ENCODE measurements at regions not wholly inside any gene's neighbourhood (a gene's known extent, or its start where the extent isn't known, plus 50 kb on each side); places are given as distances from the start of the nearest gene placed in this dataset.
"Not testable (repeated sequence)": the region's sequence is repeated elsewhere in the genome, so short reads cannot be mapped to it uniquely, and the experiment has no call there.

DNA sequence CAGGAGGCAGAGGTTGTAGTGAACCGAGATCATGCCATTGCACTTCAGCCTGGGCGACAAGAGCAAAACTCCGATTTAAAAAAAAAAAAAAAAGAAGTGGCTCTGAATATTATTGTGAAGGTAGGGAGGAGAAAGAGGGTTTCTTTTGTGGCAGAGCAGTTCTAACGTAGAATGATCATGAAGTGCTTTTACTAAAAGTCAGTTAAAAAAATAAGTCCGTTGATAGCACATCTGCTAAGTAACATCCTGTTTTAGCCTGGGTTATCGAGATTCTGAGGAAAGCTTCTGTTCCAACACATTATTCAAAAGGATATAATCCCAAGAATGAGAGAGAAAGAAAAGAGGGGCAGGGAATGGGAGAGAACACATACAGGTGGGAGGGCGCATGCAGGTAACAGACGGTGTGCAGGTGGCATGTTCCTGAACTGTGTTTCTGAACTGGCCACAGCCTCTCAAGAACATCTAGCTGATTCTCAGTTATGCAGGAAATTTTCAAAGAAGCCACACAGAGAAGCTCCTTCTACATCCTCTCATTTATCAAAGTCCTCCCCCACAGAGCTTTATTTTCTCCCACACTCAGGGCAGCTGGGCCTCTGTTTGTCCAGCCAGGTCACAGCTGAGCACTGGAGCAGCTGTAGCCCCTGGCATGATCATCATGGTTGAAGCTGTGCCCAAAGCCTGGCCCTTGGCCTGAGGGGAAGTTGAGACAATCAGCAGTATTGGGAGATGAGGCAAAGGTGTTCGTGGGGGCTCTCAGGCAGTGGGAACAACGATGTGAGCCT, 342.3 kb downstream of the ZNF674 start:
- no peak for TF ChIP-seq PAX5 (IDR thresholded peaks at IDR 0.05; ENCODE audit: insufficient read depth, low read length, severe bottlenecking)
- TF ChIP-seq SPI1 (IDR thresholded peaks at IDR 0.05; ENCODE audit: low read depth, low read length) = no peak
- no peak for TF ChIP-seq TAF1 (IDR thresholded peaks at IDR 0.05; ENCODE audit: low read depth, low read length)
- no peak for TF ChIP-seq POU2F2 (IDR thresholded peaks at IDR 0.05; ENCODE audit: low read depth, low read length)
- TF ChIP-seq POLR2AphosphoS5 (IDR thresholded peaks at IDR 0.05; ENCODE audit: low read depth, low read length) = no peak
- no peak for TF ChIP-seq POLR2A (IDR thresholded peaks at IDR 0.05; ENCODE audit: low read depth, low read length)
- no peak for FAIRE-seq
- no peak for DNase-seq (ENCODE audit: insufficient read length, low spot score)

DNA sequence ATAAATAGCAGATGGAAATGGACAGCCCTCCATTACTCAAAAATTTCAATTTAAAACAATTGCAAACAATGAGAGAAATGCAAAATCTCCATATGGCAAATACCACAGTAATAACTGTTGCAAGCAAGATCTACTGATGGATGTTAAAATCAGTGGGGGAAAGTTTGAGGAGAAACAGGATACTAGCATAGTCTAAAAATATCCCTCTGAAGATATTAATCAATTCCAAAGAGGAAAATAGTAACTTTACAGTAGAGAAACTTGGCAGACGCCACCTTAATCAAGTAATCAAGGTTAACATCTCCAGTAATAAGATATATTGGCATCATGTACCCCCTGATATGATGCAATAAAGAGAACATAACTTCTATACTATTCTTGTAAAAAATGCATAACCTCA, 344.8 kb downstream of the ZNF674 start:
- no peak for FAIRE-seq
- no peak for DNase-seq (ENCODE audit: insufficient read length, low spot score)
- TF ChIP-seq POLR2AphosphoS5 (IDR thresholded peaks at IDR 0.05; ENCODE audit: low read depth, low read length) (no peak), TAF1 (IDR thresholded peaks at IDR 0.05; ENCODE audit: low read depth, low read length) (no peak), POLR2A (IDR thresholded peaks at IDR 0.05; ENCODE audit: low read depth, low read length) (no peak), SPI1 (IDR thresholded peaks at IDR 0.05; ENCODE audit: low read depth, low read length) (no peak), POU2F2 (IDR thresholded peaks at IDR 0.05; ENCODE audit: low read depth, low read length) (no peak), PAX5 (IDR thresholded peaks at IDR 0.05; ENCODE audit: insufficient read depth, low read length, severe bottlenecking) (no peak)

DNA sequence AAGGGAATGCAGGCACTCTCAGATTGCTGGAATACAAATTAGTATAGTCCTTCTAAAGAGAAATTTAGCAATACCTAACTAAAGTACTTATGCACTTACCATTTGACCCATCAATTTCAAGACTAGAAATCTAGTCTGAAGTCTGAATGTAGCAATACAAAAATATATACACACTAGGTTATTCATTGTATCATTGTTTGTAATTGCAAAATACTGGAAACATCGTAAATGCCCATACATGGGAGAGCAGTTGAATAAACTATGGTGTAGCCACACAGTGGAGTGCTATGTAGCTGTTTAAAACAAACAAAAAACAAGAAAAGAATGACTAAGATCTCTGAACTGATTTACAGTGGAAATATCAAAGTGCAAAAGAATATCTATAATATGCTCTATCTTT, 346.4 kb downstream of the ZNF674 start:
- FAIRE-seq = no peak
- TF ChIP-seq SPI1 (IDR thresholded peaks at IDR 0.05; ENCODE audit: low read depth, low read length) = no peak
- no peak for TF ChIP-seq POLR2A (IDR thresholded peaks at IDR 0.05; ENCODE audit: low read depth, low read length)
- no peak for TF ChIP-seq PAX5 (IDR thresholded peaks at IDR 0.05; ENCODE audit: insufficient read depth, low read length, severe bottlenecking)
- no peak for DNase-seq (ENCODE audit: insufficient read length, low spot score)

DNA sequence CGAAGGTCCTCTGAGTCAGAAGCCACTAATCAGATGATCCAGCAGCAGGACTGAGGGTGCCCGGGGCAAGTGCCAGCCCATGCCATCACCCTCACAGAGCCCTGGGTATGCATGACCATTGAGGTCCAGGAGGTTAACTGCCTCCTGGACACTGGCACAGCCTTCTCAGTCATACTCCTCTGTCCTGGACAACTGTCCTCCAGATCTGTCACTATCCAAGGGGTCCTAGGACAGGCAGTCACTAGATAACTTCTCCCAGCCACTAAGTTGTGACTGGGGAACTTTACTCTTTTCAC, 358.5 kb downstream of the ZNF674 start:
- not testable (repeated sequence) for FAIRE-seq; DNase-seq (ENCODE audit: insufficient read length, low spot score)

DNA sequence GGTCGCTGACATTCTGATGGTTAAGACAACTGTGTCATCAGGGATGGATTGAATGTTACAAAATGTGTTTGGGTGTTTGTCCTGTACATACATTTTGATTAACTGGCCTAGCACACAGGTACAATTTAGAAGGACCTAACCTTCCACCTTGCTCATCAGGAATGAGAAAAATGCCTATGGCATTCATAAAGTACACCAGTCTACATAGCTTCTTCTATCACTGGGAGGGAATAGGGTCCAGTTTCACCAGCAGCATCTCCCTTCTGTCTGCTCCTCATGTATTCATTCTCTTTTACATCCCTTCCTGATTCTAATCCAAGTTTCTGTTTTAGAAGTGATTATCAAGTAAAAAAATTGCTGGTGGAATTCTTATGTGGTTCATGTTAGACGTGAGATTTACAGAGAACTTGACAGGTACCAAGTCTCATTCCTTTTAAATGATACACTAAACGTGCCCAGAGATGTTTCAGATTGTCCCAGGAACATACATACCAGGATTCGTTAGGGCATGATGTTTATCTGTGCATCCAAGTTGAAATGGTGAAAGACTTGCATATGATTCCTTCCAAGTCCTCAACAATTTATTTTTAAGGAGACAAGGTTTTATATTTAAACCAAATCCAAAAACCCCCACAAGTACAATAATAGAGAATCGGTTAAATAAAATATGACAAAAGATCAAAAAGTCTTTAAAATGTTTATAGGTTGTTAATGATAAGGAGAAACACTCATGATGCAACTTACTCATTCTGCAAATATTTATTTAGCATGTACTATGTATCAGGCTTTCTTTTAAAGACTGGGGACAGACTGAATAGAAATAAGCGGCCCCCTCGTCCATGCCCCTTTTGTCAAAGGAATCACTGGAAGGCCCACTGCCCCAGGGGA, 359.1 kb downstream of the ZNF674 start:
- FAIRE-seq (no peak), DNase-seq (ENCODE audit: insufficient read length, low spot score) (no peak)
- TF ChIP-seq POU2F2 (IDR thresholded peaks at IDR 0.05; ENCODE audit: low read depth, low read length) = no peak
- TF ChIP-seq TAF1 (IDR thresholded peaks at IDR 0.05; ENCODE audit: low read depth, low read length) = no peak
- TF ChIP-seq POLR2AphosphoS5 (IDR thresholded peaks at IDR 0.05; ENCODE audit: low read depth, low read length) = no peak
- no peak for TF ChIP-seq PAX5 (IDR thresholded peaks at IDR 0.05; ENCODE audit: insufficient read depth, low read length, severe bottlenecking)
- no peak for TF ChIP-seq POLR2A (IDR thresholded peaks at IDR 0.05; ENCODE audit: low read depth, low read length)
- no peak for TF ChIP-seq SPI1 (IDR thresholded peaks at IDR 0.05; ENCODE audit: low read depth, low read length)

DNA sequence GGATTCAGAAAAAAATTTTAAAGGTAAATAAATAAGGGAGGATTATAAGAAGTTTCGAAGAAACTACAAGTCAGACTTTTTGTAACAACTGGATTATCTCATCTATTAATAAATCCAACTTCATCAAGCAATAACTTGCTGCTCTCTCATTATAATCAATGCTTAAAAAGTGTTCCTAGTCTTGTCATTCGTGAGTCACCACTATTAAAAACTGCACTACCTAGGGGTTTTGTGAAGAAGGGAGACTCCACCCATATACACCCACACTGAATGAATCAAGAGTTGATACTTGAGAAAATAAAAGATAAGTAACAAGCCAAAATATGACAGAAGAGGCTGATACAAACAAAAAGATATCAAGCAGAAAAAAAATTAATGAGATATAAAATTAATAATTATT, 360.5 kb downstream of the ZNF674 start:
- TF ChIP-seq POLR2A (IDR thresholded peaks at IDR 0.05; ENCODE audit: low read depth, low read length) (no peak), POU2F2 (IDR thresholded peaks at IDR 0.05; ENCODE audit: low read depth, low read length) (no peak), TAF1 (IDR thresholded peaks at IDR 0.05; ENCODE audit: low read depth, low read length) (no peak), POLR2AphosphoS5 (IDR thresholded peaks at IDR 0.05; ENCODE audit: low read depth, low read length) (no peak), SPI1 (IDR thresholded peaks at IDR 0.05; ENCODE audit: low read depth, low read length) (no peak), PAX5 (IDR thresholded peaks at IDR 0.05; ENCODE audit: insufficient read depth, low read length, severe bottlenecking) (no peak)
- FAIRE-seq (no peak), DNase-seq (ENCODE audit: insufficient read length, low spot score) (no peak)

DNA sequence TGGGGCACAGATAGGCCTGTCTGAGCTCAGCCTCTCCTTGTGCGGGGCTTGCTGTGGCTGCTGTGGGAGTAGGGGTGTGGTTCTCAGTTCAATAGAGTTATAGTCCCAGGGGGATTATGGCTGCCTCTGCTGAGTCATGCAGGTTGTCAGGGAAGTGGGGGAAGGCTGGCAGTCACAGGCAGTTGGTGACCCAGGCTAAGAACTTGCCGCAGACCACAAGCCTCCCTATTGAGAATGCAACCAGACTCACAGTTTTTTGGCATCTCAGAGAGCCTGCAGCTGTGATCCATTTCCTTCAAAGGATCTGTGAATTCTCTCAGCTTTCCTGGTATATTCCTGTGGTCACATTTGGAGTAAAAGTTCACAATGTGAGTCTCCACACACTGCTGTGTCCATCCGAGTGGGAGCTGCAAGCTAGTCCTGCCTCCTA, 364.9 kb downstream of the ZNF674 start:
- FAIRE-seq (no peak), DNase-seq (ENCODE audit: insufficient read length, low spot score) (no peak)
- TF ChIP-seq TAF1 (IDR thresholded peaks at IDR 0.05; ENCODE audit: low read depth, low read length) = no peak
- no peak for TF ChIP-seq POLR2A (IDR thresholded peaks at IDR 0.05; ENCODE audit: low read depth, low read length)
- TF ChIP-seq POU2F2 (IDR thresholded peaks at IDR 0.05; ENCODE audit: low read depth, low read length) = no peak
- TF ChIP-seq SPI1 (IDR thresholded peaks at IDR 0.05; ENCODE audit: low read depth, low read length) = no peak
- no peak for TF ChIP-seq POLR2AphosphoS5 (IDR thresholded peaks at IDR 0.05; ENCODE audit: low read depth, low read length)
- no peak for TF ChIP-seq PAX5 (IDR thresholded peaks at IDR 0.05; ENCODE audit: insufficient read depth, low read length, severe bottlenecking)

DNA sequence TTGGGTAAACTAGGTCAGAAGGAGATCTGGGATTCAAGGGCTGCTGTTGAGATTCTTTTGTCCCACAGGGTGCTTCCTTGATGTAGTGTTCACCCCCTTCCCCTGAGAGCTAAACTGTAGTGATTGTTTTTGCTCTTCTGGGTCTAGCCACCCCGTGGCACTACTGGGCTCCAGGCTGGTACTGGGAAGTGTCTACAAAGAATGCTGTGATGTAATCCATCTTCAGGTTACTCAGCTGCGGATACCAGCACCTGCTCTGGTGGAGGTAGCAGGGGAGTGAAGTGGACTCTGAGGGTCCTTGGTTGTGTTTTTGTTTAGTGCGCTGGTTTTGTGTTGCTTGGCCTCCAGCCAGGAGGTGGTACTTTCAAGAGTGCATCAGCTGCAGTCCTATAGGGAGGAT, 365.5 kb downstream of the ZNF674 start:
- FAIRE-seq = no peak
- DNase-seq (ENCODE audit: insufficient read length, low spot score) = no peak
- TF ChIP-seq TAF1 (IDR thresholded peaks at IDR 0.05; ENCODE audit: low read depth, low read length) (no peak), POU2F2 (IDR thresholded peaks at IDR 0.05; ENCODE audit: low read depth, low read length) (no peak), POLR2AphosphoS5 (IDR thresholded peaks at IDR 0.05; ENCODE audit: low read depth, low read length) (no peak), POLR2A (IDR thresholded peaks at IDR 0.05; ENCODE audit: low read depth, low read length) (no peak), PAX5 (IDR thresholded peaks at IDR 0.05; ENCODE audit: insufficient read depth, low read length, severe bottlenecking) (no peak), SPI1 (IDR thresholded peaks at IDR 0.05; ENCODE audit: low read depth, low read length) (no peak)

DNA sequence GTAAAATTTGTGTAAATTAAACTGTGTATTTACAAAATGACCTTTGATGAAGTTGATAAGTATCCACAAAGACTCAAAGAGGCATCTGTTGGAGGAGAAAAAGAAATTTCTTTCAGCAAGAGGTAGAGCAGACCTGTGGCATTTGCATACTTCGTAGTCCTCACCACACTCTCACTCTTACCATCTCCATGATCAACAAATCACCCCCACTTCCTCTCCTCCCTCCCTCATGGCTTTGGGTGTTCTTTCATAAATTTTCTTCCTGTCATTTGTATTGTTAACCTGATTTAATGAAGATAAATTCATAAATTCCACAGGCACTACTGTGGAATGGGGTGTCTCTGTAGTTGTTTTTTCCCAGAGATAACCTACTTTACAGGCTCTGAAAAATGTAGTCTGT, 366.5 kb downstream of the ZNF674 start:
- no peak for TF ChIP-seq POLR2AphosphoS5 (IDR thresholded peaks at IDR 0.05; ENCODE audit: low read depth, low read length)
- no peak for TF ChIP-seq TAF1 (IDR thresholded peaks at IDR 0.05; ENCODE audit: low read depth, low read length)
- no peak for DNase-seq (ENCODE audit: insufficient read length, low spot score)
- peak; percentile 59 for FAIRE-seq

DNA sequence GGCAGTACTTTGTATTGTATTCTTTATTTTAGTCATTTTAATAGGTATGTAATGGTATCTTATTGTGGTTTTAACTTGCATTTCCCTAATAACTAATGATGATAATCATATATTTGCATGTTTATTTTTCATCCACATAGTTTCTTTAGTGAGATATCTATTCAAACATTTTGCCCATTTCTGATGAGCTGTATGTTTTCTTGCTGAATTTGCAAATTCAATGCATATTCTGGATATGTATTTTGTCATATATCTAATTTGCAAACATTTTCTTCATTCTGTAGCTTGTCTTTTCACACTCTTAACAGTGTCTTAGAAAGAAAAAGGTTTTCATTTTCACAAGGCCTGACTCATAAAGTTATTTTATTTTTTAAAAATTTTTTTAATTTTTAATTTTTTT, 372.1 kb downstream of the ZNF674 start:
- DNase-seq (ENCODE audit: insufficient read length, low spot score) (no peak), FAIRE-seq (no peak)
- TF ChIP-seq POU2F2 (IDR thresholded peaks at IDR 0.05; ENCODE audit: low read depth, low read length) = no peak
- TF ChIP-seq POLR2AphosphoS5 (IDR thresholded peaks at IDR 0.05; ENCODE audit: low read depth, low read length) = no peak

DNA sequence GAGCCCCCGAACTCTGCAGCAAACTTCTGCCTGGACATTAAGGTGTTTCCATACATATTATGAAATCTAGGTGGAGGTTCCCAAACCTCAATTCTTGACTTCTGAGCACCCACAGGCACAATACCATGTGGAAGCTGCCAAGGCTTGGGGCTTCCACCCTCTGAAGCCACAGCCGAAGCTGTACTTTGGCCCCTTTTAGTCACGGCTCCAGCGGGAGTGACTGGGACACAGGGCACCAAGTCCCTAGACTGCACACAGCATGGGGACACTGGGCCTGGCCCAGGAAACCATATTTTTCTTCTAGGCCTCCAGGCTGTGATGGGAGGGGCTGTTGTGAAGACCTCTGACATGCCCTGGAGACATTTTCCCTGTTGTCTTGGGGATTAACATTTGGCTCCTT, 373.8 kb downstream of the ZNF674 start:
- not testable (repeated sequence) for DNase-seq (ENCODE audit: insufficient read length, low spot score); FAIRE-seq
